Spinal cord (tissue), 9 donors: ENCODE measurements at regions not wholly inside any gene's neighbourhood (a gene's known extent, or its start where the extent isn't known, plus 50 kb on each side); places are given as distances from the start of the nearest gene placed in this dataset.

Experiments used
- DNase-seq, 6 donors: peaks; one replicate each; pipeline versions ENCODE4 v3.0.0 to v3.0.0-alpha.2; 2013 to 2015; ENCODE audit warnings: low spot score in 6 of 6, low read depth in 4 of 6
- H3K27ac ChIP-seq: one replicate; pipeline ENCODE4 v1.5.1; 2013; ENCODE audit warnings: low read depth, low read length, control low read depth
- H3K27me3 ChIP-seq: one replicate; pipeline ENCODE4 v1.6.1; 2013; ENCODE audit warnings: low read length; ENCODE audit not compliant: control insufficient read depth, insufficient read depth
- H3K36me3 ChIP-seq: one replicate; pipeline ENCODE4 v1.6.1; 2013; ENCODE audit warnings: low read length; ENCODE audit not compliant: control insufficient read depth, insufficient read depth
- H3K4me1 ChIP-seq: one replicate; pipeline ENCODE4 v1.6.1; 2013; ENCODE audit warnings: low read length; ENCODE audit not compliant: control insufficient read depth, insufficient read depth
- H3K4me3 ChIP-seq: one replicate; pipeline ENCODE4 v1.5.1; 2013; ENCODE audit warnings: low read depth, low read length, control low read depth
- H3K9me3 ChIP-seq: one replicate; pipeline ENCODE4 v1.6.1; 2013; ENCODE audit warnings: low read length; ENCODE audit not compliant: control insufficient read depth, insufficient read depth
- whole genome bisulfite sequencing: methylation state at CpG from one replicate; pipeline ENCODE4 v1.1.5; 2013; ENCODE audit warnings: missing lambda C conversion rate; ENCODE audit not compliant: insufficient coverage; 5-methylcytosine and 5-hydroxymethylcytosine counted together
- donor health status: healthy.

DNA sequence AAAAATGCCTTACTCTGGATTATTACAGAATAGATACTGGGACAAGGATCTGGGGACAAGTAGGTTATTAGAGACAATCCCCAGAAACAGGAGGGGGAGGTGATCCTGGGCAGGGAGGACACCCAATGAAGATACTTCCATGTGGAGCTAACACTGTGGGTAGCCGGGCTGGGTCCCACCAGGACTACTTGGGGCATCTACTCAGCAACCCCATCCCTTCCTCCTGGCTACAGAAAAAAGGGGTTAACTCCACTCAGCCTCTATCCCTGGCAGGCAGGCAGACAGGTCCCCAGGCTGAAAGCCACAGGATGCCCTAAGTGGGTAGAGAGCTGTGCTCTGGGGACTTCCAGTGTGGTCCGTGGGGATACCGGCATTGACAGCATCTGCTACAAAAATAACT, 68.0 kb upstream of the NXT1 start:
- no CpG with 5 or more reads among the region's 3 CpGs for WGBS
- no peak for DNase-seq
- no peaks in the 10 kb centered on the region for H3K27me3 ChIP-seq
- H3K4me1 ChIP-seq, result no peaks in the 10 kb centered on the region
- no peak overlapping the region for H3K4me3 ChIP-seq
- H3K36me3 ChIP-seq, result no peaks in the 10 kb centered on the region
- no peak overlapping the region for H3K27ac ChIP-seq
- no peaks in the 10 kb centered on the region for H3K9me3 ChIP-seq

DNA sequence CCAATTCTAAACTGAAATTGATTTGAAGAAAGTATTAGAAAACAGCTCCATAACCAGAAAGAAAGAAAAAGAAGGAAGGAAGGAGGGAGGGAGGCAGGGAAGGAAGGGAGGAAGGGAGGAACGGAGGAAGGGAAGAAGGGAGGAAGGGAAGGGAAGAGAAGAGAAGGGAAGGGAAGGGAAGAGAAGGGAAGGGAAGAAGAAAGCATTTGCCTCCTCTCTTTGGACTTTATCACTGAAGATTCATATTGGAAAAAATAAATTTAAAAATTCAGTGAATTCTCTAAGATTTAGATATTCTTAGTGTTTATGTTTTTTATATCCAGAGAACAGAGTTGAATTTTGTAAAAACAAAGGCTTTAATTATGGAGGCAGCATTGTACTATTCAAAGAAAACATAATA, 68.5 kb upstream of the NXT1 start:
- no peak for DNase-seq

DNA sequence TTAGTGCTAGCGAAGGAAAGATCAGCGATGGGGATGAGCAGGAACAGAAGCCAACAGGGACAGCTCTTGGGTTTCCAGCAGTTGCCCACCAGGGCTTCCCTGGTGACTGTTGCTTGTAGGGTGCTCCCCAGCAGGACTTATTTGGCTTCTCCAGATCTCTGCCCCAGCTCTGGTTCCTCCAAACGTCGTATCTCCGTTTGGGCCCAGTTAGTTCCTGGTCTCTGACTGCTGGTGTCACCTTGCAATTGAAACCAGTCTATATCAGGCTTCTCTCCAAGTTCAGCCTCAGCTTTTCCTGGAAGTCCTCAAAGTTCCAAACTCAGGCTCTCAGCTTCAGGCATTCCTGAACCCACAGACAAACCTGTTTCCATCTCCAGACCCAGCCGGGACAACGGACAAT, 70.8 kb upstream of the NXT1 start:
- WGBS, result 90% methylated on average over 7 of the region's 7 CpGs
- no peak for DNase-seq
- Histone ChIP-seq H3K9me3 (no peaks in the 10 kb centered on the region), H3K4me1 (no peaks in the 10 kb centered on the region), H3K36me3 (no peaks in the 10 kb centered on the region), H3K4me3 (no peak overlapping the region), H3K27ac (no peak overlapping the region), H3K27me3 (no peaks in the 10 kb centered on the region)

More for the DNA sequence above, 68.5 kb upstream of the NXT1 start:
- Histone ChIP-seq H3K27me3 (no peaks in the 10 kb centered on the region), H3K4me1 (no peaks in the 10 kb centered on the region), H3K9me3 (no peaks in the 10 kb centered on the region), H3K27ac (no peak overlapping the region), H3K36me3 (no peaks in the 10 kb centered on the region), H3K4me3 (no peak overlapping the region)
- no CpG with 5 or more reads among the region's 1 CpG for WGBS

DNA sequence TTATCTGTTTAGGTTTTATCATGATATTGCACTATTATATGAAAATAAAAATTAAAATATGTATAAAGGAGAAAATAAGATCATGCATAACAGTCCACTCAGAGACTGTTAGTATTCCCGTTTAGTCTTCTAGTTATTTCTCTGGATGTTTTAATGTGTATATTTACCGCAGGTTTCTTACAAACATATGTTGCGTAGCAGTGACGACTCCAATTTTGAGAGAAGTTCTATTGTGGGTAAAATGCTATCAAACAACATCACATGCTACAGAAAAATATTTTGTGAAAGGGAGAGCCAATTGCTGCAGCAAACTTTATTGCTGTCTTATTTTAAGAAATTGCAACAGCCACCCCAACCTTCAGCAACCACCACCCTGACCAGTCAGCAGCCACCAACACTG, 72.4 kb upstream of the NXT1 start:
- H3K4me1 ChIP-seq, result no peaks in the 10 kb centered on the region
- no peaks in the 10 kb centered on the region for H3K27me3 ChIP-seq
- H3K9me3 ChIP-seq, result no peaks in the 10 kb centered on the region
- H3K36me3 ChIP-seq, result no peaks in the 10 kb centered on the region
- DNase-seq, result no peak
- no CpG with 5 or more reads among the region's 4 CpGs for WGBS
- no peak overlapping the region for H3K27ac ChIP-seq
- no peak overlapping the region for H3K4me3 ChIP-seq

DNA sequence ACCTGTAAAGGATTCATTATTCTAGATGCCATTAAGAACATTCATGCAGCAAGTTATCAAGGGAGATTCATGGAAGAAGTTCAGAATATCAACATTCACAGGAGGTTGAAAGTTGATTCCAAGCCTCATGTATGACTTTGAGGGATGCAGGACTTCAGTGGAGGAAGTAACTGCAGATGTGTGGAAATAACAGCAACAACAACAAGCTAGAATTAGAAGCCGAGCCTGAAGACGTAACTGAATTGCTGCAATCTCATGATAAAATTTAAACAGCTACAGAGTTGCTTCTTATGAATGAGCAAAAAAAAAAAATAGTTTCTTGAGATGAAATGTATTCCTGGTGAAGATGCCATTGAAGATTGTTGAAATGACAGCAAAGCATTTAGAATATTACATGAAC, 73.3 kb upstream of the NXT1 start:
- no peak for DNase-seq
- Histone ChIP-seq H3K9me3 (no peaks in the 10 kb centered on the region), H3K27me3 (no peaks in the 10 kb centered on the region), H3K4me1 (no peaks in the 10 kb centered on the region), H3K27ac (no peak overlapping the region), H3K36me3 (no peaks in the 10 kb centered on the region), H3K4me3 (no peak overlapping the region)
- no CpG with 5 or more reads among the region's 2 CpGs for WGBS

DNA sequence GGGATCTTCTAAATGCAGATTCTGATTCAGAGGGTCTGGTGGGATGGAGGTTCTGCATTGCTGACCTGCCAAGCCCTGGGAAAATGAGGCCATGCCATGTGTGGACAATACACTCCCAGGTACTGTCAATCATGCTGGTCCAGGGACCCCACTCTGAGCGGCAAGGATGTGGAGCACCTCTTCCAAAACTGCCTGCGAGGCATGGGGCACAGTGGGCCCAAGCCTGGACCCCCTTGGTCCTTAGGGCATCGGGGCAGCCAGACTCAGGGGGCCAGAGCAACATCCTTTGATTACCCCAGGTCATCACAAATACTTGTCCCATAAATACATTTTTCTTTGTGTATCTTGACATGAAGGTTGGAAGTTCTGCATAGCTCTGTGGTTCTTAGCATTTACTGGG, 76.8 kb upstream of the NXT1 start:
- H3K27me3 ChIP-seq, result no peaks in the 10 kb centered on the region
- WGBS, result 94% methylated on average over 2 of the region's 3 CpGs
- H3K4me1 ChIP-seq, result no peaks in the 10 kb centered on the region
- H3K36me3 ChIP-seq, result no peaks in the 10 kb centered on the region
- no peak overlapping the region for H3K27ac ChIP-seq
- no peak overlapping the region for H3K4me3 ChIP-seq
- DNase-seq, result no peak
- H3K9me3 ChIP-seq, result no peaks in the 10 kb centered on the region

DNA sequence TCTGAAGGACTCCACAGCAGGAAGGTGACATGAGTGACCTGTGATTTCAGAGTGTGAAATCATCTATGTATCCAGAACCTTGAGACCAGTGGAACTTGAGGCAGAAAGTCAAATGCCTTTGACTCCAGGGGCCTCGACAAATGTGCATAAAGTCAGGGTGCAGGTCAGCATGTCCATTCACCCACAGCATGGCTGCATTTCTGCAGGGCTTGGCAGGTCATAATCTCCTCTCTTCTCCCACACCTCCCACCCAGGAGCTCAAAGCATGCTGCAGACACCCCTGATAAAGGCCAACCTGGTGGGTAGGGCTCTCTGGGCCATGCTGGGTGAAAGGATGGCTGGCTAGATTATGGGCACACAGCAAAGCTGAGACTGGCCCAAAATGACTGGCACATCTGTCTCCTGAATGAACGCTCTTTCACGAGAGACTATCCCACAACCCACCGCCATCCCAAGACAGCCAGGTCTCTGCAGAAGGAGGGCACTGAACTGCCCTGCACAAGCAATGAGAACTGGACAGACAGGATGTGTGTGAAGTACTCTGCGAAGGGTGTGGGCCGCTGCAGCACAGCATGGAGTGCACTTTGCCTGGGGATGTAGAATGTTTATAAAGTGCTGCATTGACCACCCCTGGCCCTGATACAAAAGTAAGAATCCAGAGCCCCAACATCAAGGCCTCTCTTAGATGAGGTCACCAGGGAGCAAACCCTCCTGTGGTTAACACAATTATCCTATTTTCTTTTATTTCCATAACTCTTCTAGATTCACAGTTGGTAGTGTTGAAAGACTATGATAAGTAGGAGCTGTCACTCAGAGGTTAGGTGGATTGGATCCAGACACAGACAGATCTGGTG, 78.2 kb upstream of the NXT1 start:
- Histone ChIP-seq H3K9me3 (no peaks in the 10 kb centered on the region), H3K4me3 (no peak overlapping the region), H3K4me1 (no peaks in the 10 kb centered on the region), H3K27me3 (no peaks in the 10 kb centered on the region), H3K27ac (no peak overlapping the region), H3K36me3 (no peaks in the 10 kb centered on the region)
- peak in 1 of 6 donors; percentile 41 for DNase-seq
- 83% methylated on average over 1 of the region's 6 CpGs for WGBS

DNA sequence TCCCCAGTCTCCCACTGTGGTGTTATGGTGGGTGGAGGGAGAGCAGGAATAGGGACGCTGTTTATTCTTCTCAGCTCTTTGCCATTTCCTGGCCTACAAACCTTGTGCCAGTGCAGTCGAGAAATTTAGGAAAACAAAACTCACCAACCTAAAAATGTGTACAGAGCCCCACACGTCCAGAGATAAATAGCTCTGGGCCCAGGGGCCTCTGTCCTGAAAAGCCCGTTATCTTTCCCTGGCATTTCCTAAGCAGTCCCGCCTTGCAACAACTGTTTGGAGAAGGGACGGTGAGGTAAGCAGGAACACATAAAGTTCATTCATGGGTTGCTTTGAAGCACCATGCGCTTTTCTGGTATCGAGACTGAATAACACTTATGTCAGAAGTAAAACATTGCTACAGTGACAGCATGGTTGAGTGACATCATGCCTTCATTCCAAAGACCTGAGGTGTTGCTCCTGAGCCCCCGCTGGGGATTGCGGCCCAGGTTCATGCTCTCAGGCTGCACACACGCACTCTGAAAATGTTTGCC, 80.1 kb upstream of the NXT1 start:
- Histone ChIP-seq H3K27me3 (no peaks in the 10 kb centered on the region), H3K27ac (peak overlapping the region; percentile 82), H3K4me1 (no peaks in the 10 kb centered on the region), H3K36me3 (no peaks in the 10 kb centered on the region), H3K9me3 (no peaks in the 10 kb centered on the region), H3K4me3 (no peak overlapping the region)
- peak in 1 of 6 donors; percentile 54 for DNase-seq
- 78% methylated on average over 10 of the region's 11 CpGs for WGBS

DNA sequence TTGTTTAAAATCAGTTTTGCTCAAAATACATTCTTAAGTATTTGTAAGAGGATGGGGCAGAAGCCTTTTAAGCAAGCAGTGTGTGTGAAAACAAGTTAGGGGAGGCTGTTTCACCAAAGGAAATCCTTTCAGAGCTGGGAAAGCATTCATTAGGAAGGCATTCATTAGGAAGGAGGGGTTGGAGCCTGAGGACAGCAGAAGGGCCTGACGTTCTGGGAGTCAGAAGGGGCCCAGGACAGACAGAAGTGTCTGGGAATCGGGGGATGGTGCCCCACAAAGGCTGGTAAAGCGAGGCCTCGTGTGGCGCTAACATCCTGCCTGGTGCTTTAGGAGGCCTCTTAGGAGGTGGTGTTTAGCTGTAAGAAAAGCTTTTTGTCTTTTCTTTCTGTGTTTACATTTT, 80.6 kb upstream of the NXT1 start:
- no peaks in the 10 kb centered on the region for H3K36me3 ChIP-seq
- peak overlapping the region; percentile 82 for H3K27ac ChIP-seq
- no peaks in the 10 kb centered on the region for H3K4me1 ChIP-seq
- H3K4me3 ChIP-seq, result no peak overlapping the region
- DNase-seq, result no peak
- 49% methylated on average over 5 of the region's 5 CpGs for WGBS
- H3K27me3 ChIP-seq, result no peaks in the 10 kb centered on the region
- no peaks in the 10 kb centered on the region for H3K9me3 ChIP-seq

DNA sequence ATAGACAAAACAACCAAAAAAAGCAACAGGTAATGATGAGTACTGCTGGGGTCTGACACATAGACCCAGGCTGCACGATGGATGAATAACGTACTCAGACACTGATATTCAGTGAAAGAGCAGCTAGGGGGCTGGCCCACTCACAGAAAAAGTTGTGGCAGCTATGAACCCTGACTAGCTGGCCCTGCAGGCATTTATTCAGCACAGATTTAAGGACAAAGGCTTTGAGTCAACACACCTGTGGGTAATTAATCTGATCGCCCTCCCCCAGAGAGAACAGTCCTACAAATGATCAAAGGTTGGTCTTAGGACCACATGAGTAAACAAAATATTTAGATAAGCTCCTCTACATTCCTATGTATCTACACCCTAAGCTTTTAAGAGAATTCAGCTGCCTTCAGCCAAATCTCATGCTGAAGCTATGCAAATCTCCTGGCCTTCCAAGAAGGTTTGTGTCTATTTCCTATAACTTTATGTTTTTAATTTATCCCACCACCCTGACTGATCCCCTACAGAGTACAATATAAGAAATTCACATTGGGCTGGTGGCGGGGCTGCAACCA, 81.7 kb upstream of the NXT1 start:
- 89% methylated on average over 4 of the region's 4 CpGs for WGBS
- Histone ChIP-seq H3K27ac (peak overlapping the region; percentile 82), H3K27me3 (no peaks in the 10 kb centered on the region), H3K36me3 (no peaks in the 10 kb centered on the region), H3K9me3 (no peaks in the 10 kb centered on the region), H3K4me1 (no peaks in the 10 kb centered on the region), H3K4me3 (no peak overlapping the region)
- no peak for DNase-seq
